ENCODE measurements at regions not wholly inside any gene's neighbourhood (a gene's known extent, or its start where the extent isn't known, plus 50 kb on each side); places are given as distances from the start of the nearest gene placed in this dataset.

DNA sequence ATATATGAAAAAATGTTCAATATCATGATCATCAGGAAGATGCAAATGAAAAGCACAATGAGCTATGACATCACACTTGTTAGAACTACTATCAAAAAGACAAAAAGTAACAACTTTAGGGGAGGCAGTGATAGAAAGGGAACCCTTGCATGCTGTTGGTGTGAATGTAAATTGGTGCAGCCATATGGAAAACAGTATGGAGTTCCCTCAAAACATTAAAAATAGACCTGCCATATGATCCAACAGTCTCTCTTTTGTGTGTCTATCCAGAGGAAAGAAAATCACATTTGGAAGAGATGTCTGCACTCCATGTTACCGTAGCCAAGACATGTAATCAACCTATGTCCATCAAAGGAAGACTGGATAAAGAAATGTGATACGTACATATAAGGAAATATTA is 92.3 kb upstream of the ALKAL2 start:
- no peak for DNase-seq (ENCODE audit: low read depth)

DNA sequence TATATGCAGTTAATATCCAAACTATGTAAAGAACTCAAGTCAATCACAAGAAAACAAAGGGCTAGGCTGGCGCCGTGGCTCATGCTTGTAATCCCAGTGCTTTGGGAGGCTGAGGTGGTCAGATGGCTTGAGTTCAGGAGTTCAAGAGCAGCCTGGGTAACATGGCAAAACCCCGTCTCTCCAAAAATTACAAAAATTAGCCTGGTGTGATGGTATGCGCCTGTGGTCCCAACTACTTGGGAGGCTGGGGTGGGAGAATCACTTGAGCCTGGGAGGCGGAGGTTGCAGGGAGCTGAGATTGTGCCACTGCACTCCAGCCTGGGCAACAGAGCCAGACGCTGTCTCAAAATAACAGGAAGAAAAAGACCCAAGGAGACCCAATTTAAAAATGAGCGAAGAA is 91.9 kb upstream of the ALKAL2 start:
- TF ChIP-seq, protein P1, sequence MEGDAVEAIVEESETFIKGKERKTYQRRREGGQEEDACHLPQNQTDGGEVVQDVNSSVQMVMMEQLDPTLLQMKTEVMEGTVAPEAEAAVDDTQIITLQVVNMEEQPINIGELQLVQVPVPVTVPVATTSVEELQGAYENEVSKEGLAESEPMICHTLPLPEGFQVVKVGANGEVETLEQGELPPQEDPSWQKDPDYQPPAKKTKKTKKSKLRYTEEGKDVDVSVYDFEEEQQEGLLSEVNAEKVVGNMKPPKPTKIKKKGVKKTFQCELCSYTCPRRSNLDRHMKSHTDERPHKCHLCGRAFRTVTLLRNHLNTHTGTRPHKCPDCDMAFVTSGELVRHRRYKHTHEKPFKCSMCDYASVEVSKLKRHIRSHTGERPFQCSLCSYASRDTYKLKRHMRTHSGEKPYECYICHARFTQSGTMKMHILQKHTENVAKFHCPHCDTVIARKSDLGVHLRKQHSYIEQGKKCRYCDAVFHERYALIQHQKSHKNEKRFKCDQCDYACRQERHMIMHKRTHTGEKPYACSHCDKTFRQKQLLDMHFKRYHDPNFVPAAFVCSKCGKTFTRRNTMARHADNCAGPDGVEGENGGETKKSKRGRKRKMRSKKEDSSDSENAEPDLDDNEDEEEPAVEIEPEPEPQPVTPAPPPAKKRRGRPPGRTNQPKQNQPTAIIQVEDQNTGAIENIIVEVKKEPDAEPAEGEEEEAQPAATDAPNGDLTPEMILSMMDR (IDR thresholded peaks at IDR 0.05; ENCODE audit: insufficient read depth, low read depth, low read length), result no peak
- no peak overlapping the region for H3K4me3 ChIP-seq (ENCODE audit: low read depth, low read length)
- DNase-seq (ENCODE audit: low read depth), result no peak

More for the DNA sequence above, 92.3 kb upstream of the ALKAL2 start:
- H3K4me3 ChIP-seq (ENCODE audit: low read depth, low read length), result no peak overlapping the region
- TF ChIP-seq, protein P1 (IDR thresholded peaks at IDR 0.05; ENCODE audit: insufficient read depth, low read depth, low read length), result no peak

DNA sequence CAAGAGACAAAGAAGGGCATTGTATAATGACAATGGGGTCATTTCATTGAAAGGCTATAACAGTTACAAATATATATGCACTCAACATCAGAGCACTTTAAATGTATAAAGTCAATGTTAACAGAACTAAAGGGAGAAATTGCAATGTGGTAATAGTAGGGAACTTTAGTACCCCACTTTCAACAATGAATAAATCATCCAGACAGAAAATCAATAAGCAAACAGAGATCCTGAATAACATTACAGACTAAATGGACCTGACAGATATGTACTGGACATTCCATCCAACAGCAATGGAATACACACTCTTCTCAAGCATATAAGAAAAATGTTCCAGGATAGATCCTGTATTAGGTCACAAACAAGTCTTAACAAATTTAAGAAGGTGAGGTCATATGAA is 90.5 kb upstream of the ALKAL2 start:
- H3K4me3 ChIP-seq (ENCODE audit: low read depth, low read length), result no peak overlapping the region
- TF ChIP-seq, protein P1 (IDR thresholded peaks at IDR 0.05; ENCODE audit: insufficient read depth, low read depth, low read length), result no peak

DNA sequence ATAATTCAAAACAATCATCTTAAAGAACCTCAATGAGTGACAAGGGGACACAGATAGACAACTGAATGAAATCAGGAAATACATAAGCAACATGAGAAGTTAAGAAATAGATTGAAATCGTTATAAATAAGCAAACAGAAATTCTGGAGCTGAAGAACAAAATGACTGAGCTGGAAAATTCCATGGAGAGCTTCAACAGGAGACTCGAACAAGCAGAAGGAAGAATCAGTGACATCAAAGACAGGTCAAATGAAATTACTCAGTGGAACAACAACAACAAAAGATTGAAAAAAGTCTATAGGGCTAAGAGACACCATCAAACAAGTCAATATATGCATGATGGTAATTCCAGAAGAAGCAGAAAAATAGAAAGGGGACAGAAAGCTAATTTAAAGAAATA is 89.5 kb upstream of the ALKAL2 start:
- H3K4me3 ChIP-seq (ENCODE audit: low read depth, low read length), result no peak overlapping the region
- TF ChIP-seq, protein P1 (IDR thresholded peaks at IDR 0.05; ENCODE audit: insufficient read depth, low read depth, low read length), result no peak
- no peak for DNase-seq (ENCODE audit: low read depth)

More for the DNA sequence above, 90.5 kb upstream of the ALKAL2 start:
- DNase-seq (ENCODE audit: low read depth), result no peak

DNA sequence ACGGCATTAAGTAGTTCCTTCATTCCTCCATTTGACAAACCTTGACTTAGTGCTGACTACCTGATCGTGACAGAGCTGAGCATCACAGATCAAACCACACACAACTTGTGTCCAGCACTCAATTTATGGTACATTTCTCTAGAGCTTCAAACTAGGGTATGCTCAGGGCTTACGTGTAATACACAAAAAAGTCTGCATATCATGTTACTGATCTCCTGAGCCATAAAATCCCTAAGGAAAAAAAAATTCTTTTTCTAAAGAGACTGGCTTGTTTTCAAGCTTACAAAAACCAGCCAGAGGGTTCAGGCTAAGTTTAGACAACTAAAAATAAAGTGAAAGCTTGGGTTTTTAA is 88.0 kb upstream of the ALKAL2 start:
- H3K4me3 ChIP-seq (ENCODE audit: low read depth, low read length), result no peak overlapping the region
- DNase-seq (ENCODE audit: low read depth), result no peak
- TF ChIP-seq, protein P1 (IDR thresholded peaks at IDR 0.05; ENCODE audit: insufficient read depth, low read depth, low read length), result no peak

DNA sequence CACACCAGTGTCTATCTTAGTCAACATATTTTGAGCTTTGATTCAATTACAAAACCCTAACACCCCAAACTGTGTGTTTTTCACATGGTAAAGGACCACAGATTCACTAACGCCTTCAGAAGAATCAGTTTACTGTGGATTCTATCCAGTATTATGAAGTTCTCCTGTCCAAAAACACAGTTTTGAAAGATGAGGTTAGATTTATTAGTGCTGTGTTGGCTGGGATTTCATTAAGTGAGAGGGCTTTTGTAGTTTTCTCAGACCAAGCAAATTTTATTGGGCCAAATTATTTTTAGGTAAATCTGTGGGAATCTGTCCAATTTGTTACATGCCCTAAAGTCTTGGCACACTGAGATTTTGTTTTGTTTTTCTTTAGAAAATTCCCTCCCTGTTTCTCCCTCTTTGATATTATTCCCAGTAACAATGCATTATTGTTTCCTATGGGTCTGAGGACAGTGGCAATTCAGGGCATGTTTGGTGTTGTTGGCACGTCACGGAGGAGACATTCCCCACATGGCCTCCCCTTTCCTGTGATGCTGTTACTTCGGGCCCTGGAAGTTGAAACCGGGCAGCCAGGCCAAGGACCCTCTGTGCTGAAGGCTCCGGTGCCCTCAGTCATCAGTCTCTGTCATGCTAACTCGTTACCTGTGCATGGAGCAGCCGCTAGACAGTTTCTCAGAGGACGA is 87.5 kb upstream of the ALKAL2 start:
- no peak for DNase-seq (ENCODE audit: low read depth)

More for the DNA sequence above, 87.5 kb upstream of the ALKAL2 start:
- no peak overlapping the region for H3K4me3 ChIP-seq (ENCODE audit: low read depth, low read length)
- TF ChIP-seq, protein P1 (IDR thresholded peaks at IDR 0.05; ENCODE audit: insufficient read depth, low read depth, low read length), result no peak

Data from fibroblast of villous mesenchyme (primary cell).